Stimulated activated memory B cell treated with anti-CD40 and anti-IgM and Interleukin-4, amounts not matched to agents 10 μg/mL and 1 μg/mL and 100 μg/mL, for 72 hours (primary cell): ENCODE measurements at regions not wholly inside any gene's neighbourhood (a gene's known extent, or its start where the extent isn't known, plus 50 kb on each side); places are given as distances from the start of the nearest gene placed in this dataset.
"Not testable (repeated sequence)": the region's sequence is repeated elsewhere in the genome, so short reads cannot be mapped to it uniquely, and the experiment has no call there.

Experiments
- ATAC-seq: fragments of 150-1000 bp; cut with Tn5 transposase; 2 replicates; pipeline ENCODE4 v1.10.0; 2021
- H3K27ac Mint-ChIP-seq: one replicate; pipeline ENCODE4 v1.8.0; 2022; ENCODE audit warnings: mild to moderate bottlenecking, mixed read lengths
- H3K27me3 Mint-ChIP-seq: one replicate; pipeline ENCODE4 v1.8.0; 2022; ENCODE audit warnings: mixed read lengths
- H3K36me3 Mint-ChIP-seq: one replicate; pipeline ENCODE4 v1.8.0; 2022; ENCODE audit warnings: mixed read lengths
- H3K4me1 Mint-ChIP-seq: one replicate; pipeline ENCODE4 v1.8.0; 2022; ENCODE audit warnings: mixed read lengths
- H3K4me3 Mint-ChIP-seq: one replicate; pipeline ENCODE4 v1.8.0; 2022; ENCODE audit warnings: mild to moderate bottlenecking, moderate library complexity, mixed read lengths
- H3K9me3 Mint-ChIP-seq: one replicate; pipeline ENCODE4 v1.8.0; 2022; ENCODE audit warnings: mixed read lengths

GRCh38 chr1:224541072-224541790, 74.9 kb upstream of the CNIH3 start:
- Mint-ChIP-seq H3K27me3 (peaks cover 23% of the 10 kb centered on the region), H3K27ac (no peak overlapping the region), H3K4me3 (no peak overlapping the region), H3K4me1 (no peaks in the 10 kb centered on the region), H3K36me3 (no peaks in the 10 kb centered on the region), H3K9me3 (peaks cover 2% of the 10 kb centered on the region)
- ATAC-seq = no peak

GRCh38 chr1:224541901-224542630, 74.1 kb upstream of the CNIH3 start:
- Mint-ChIP-seq H3K36me3 (no peaks in the 10 kb centered on the region), H3K4me1 (no peaks in the 10 kb centered on the region), H3K4me3 (no peak overlapping the region), H3K27me3 (peaks cover 23% of the 10 kb centered on the region), H3K27ac (no peak overlapping the region), H3K9me3 (peaks cover 2% of the 10 kb centered on the region)
- ATAC-seq = no peak

GRCh38 chr1:224542783-224543440, 73.2 kb upstream of the CNIH3 start:
- Mint-ChIP-seq H3K4me3 (no peak overlapping the region), H3K4me1 (no peaks in the 10 kb centered on the region), H3K27me3 (peaks cover 23% of the 10 kb centered on the region), H3K9me3 (peaks cover 2% of the 10 kb centered on the region), H3K27ac (no peak overlapping the region), H3K36me3 (no peaks in the 10 kb centered on the region)
- ATAC-seq = peak; percentile 61

GRCh38 chr1:224543453-224543852, 72.7 kb upstream of the CNIH3 start:
- no peak overlapping the region for H3K4me3 Mint-ChIP-seq
- peaks cover 2% of the 10 kb centered on the region for H3K9me3 Mint-ChIP-seq
- H3K27ac Mint-ChIP-seq = no peak overlapping the region
- H3K36me3 Mint-ChIP-seq = no peaks in the 10 kb centered on the region
- H3K4me1 Mint-ChIP-seq = no peaks in the 10 kb centered on the region
- ATAC-seq = no peak
- peaks cover 23% of the 10 kb centered on the region for H3K27me3 Mint-ChIP-seq

- no peak for ATAC-seq
These were observed 71.6 kb upstream of the CNIH3 start for GRCh38 chr1:224544346-224545110.

GRCh38 chr1:224545571-224545970, 70.5 kb upstream of the CNIH3 start:
- H3K4me3 Mint-ChIP-seq = no peak overlapping the region
- no peak for ATAC-seq
- H3K9me3 Mint-ChIP-seq = no peaks in the 10 kb centered on the region

More at GRCh38 chr1:224544346-224545110, 71.6 kb upstream of the CNIH3 start:
- H3K36me3 Mint-ChIP-seq = no peaks in the 10 kb centered on the region
- no peaks in the 10 kb centered on the region for H3K4me1 Mint-ChIP-seq
- H3K27ac Mint-ChIP-seq = no peak overlapping the region
- no peak overlapping the region for H3K4me3 Mint-ChIP-seq
- peaks cover 14% of the 10 kb centered on the region for H3K27me3 Mint-ChIP-seq
- peaks cover 2% of the 10 kb centered on the region for H3K9me3 Mint-ChIP-seq

GRCh38 chr1:224548676-224549075, 67.4 kb upstream of the CNIH3 start:
- no peak for ATAC-seq
- H3K27ac Mint-ChIP-seq = no peak overlapping the region
- no peaks in the 10 kb centered on the region for H3K4me1 Mint-ChIP-seq
- H3K36me3 Mint-ChIP-seq = no peaks in the 10 kb centered on the region
- no peak overlapping the region for H3K4me3 Mint-ChIP-seq
- no peaks in the 10 kb centered on the region for H3K27me3 Mint-ChIP-seq
- H3K9me3 Mint-ChIP-seq = no peaks in the 10 kb centered on the region

More at GRCh38 chr1:224545571-224545970, 70.5 kb upstream of the CNIH3 start:
- peaks cover 8% of the 10 kb centered on the region for H3K27me3 Mint-ChIP-seq
- H3K36me3 Mint-ChIP-seq = no peaks in the 10 kb centered on the region
- H3K4me1 Mint-ChIP-seq = no peaks in the 10 kb centered on the region
- no peak overlapping the region for H3K27ac Mint-ChIP-seq

GRCh38 chr1:224551189-224551588, 64.9 kb upstream of the CNIH3 start:
- H3K4me1 Mint-ChIP-seq, ATAC-seq, H3K36me3 Mint-ChIP-seq, H3K27ac Mint-ChIP-seq, H3K4me3 Mint-ChIP-seq, H3K9me3 Mint-ChIP-seq, H3K27me3 Mint-ChIP-seq: not testable (repeated sequence)

GRCh38 chr1:224554056-224554455, 62.1 kb upstream of the CNIH3 start:
- no peak overlapping the region for H3K4me3 Mint-ChIP-seq
- no peaks in the 10 kb centered on the region for H3K27me3 Mint-ChIP-seq
- no peak overlapping the region for H3K27ac Mint-ChIP-seq
- H3K4me1 Mint-ChIP-seq = no peaks in the 10 kb centered on the region
- H3K9me3 Mint-ChIP-seq = no peaks in the 10 kb centered on the region
- no peak for ATAC-seq
- no peaks in the 10 kb centered on the region for H3K36me3 Mint-ChIP-seq

GRCh38 chr1:224554620-224555259, 61.4 kb upstream of the CNIH3 start:
- Mint-ChIP-seq H3K4me3 (no peak overlapping the region), H3K36me3 (no peaks in the 10 kb centered on the region), H3K4me1 (no peaks in the 10 kb centered on the region), H3K27ac (no peak overlapping the region), H3K27me3 (no peaks in the 10 kb centered on the region), H3K9me3 (no peaks in the 10 kb centered on the region)
- ATAC-seq = no peak

- H3K27me3 Mint-ChIP-seq = no peaks in the 10 kb centered on the region
- peaks cover 6% of the 10 kb centered on the region for H3K9me3 Mint-ChIP-seq
- no peak for ATAC-seq
- no peak overlapping the region for H3K4me3 Mint-ChIP-seq
- H3K4me1 Mint-ChIP-seq = no peaks in the 10 kb centered on the region
- no peak overlapping the region for H3K27ac Mint-ChIP-seq
- no peaks in the 10 kb centered on the region for H3K36me3 Mint-ChIP-seq
These were observed 57.2 kb upstream of the CNIH3 start for GRCh38 chr1:224558904-224559303.

GRCh38 chr1:224559981-224560728, 56.0 kb upstream of the CNIH3 start:
- no peak overlapping the region for H3K27ac Mint-ChIP-seq
- ATAC-seq = no peak
- H3K27me3 Mint-ChIP-seq = no peaks in the 10 kb centered on the region
- no peaks in the 10 kb centered on the region for H3K36me3 Mint-ChIP-seq
- no peak overlapping the region for H3K4me3 Mint-ChIP-seq
- no peaks in the 10 kb centered on the region for H3K4me1 Mint-ChIP-seq
- H3K9me3 Mint-ChIP-seq = peaks cover 6% of the 10 kb centered on the region

- H3K4me3 Mint-ChIP-seq, H3K27ac Mint-ChIP-seq, ATAC-seq, H3K9me3 Mint-ChIP-seq, H3K36me3 Mint-ChIP-seq, H3K27me3 Mint-ChIP-seq, H3K4me1 Mint-ChIP-seq: not testable (repeated sequence)
These were observed 53.2 kb upstream of the CNIH3 start for GRCh38 chr1:224562881-224563280.

GRCh38 chr1:224563666-224564065, 52.5 kb upstream of the CNIH3 start:
- Mint-ChIP-seq H3K36me3 (no peaks in the 10 kb centered on the region), H3K4me3 (no peak overlapping the region), H3K27ac (no peak overlapping the region), H3K27me3 (no peaks in the 10 kb centered on the region), H3K9me3 (peaks cover 8% of the 10 kb centered on the region), H3K4me1 (no peaks in the 10 kb centered on the region)
- no peak for ATAC-seq
